Adipose tissue (tissue), 3 donors: ENCODE measurements at regions not wholly inside any gene's neighbourhood (a gene's known extent, or its start where the extent isn't known, plus 50 kb on each side); places are given as distances from the start of the nearest gene placed in this dataset.
"Not testable (repeated sequence)": the region's sequence is repeated elsewhere in the genome, so short reads cannot be mapped to it uniquely, and the experiment has no call there.

Source experiments
- H3K27ac ChIP-seq: one replicate; pipeline ENCODE4 v1.5.1; 2013; ENCODE audit warnings: low read depth, low read length
- WGBS, 3 donors: extraction: QIAGEN DNeasy Blood & Tissue Kit; methylation state at CpG; one replicate each; pipeline ENCODE4 v1.1.7; 2013; 5-methylcytosine and 5-hydroxymethylcytosine counted together
- donor health status: healthy with polysubstance abuse.
- donor health status: Bipolar disorder and iron deficiency.
- donor health status: healthy.

DNA sequence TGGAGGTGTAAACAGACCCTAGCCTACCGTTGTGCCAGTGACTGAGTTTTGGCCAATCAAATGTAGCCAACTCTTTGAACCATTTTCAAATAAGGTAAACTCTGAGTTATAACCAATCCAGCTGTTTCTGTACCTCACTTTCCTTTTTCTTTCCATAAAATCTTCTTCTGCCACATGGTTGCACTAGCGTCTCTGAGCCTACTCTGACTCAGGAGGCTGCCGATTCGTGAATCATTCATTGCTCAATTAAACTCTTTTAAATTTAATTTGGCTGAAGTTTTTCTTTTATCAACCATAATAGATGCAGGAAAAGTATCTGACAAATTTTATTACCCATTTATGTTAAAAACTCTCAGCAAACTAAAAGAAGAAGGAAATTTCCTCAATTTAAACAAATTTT, 111.5 kb upstream of the LYPLAL1 start:
- 74 to 93% (median 92%) methylated on average over 4 of the region's 4 CpGs for WGBS, 3 donors
- H3K27ac ChIP-seq, result no peak overlapping the region

GRCh38 chr1:219066098-219066497, 107.6 kb upstream of the LYPLAL1 start:
- WGBS, 3 donors, result 90 to 97% (median 95%) methylated on average over 1 of the region's 1 CpG

DNA sequence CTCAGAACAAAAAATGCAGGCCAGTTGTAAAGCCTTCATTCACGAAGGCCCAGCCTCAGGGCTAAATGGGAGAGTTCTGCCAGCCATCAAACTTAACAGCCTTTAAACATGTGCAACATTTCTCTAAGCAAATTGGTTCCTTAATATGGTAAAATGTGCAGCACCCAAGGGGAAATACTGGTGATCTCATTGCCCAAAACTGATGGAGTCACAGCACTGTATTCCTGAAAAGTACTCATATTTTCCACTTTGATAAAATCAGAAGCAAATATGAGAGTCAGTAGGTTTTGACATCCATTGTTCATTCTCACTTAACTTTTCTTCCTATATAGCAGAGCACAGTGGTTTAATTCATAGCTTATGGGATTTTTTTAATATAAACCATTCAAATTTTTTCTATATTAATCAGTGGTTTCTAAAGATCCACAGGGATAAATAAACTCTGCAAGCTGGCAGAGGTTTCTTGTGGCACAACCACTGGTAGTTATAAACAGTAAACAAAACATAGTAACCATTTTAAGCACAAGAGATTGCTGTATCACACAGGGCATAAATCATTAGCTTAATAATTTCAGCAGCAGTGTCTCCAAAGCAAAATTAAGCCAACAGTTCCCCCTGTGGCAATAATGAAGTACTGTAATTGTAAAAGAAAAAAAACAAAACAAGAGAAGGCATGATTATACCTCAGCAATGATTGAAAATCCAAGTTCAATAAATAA, 106.9 kb upstream of the LYPLAL1 start:
- no peak overlapping the region for H3K27ac ChIP-seq
- WGBS, 3 donors, result 72 to 75% (median 75%) methylated on average over 1 of the region's 1 CpG

More at GRCh38 chr1:219066098-219066497, 107.6 kb upstream of the LYPLAL1 start:
- no peak overlapping the region for H3K27ac ChIP-seq

GRCh38 chr1:219067350-219067712, 106.3 kb upstream of the LYPLAL1 start:
- H3K27ac ChIP-seq, result no peak overlapping the region
- 87 to 95% (median 94%) methylated on average over 4 of the region's 4 CpGs for WGBS, 3 donors

DNA sequence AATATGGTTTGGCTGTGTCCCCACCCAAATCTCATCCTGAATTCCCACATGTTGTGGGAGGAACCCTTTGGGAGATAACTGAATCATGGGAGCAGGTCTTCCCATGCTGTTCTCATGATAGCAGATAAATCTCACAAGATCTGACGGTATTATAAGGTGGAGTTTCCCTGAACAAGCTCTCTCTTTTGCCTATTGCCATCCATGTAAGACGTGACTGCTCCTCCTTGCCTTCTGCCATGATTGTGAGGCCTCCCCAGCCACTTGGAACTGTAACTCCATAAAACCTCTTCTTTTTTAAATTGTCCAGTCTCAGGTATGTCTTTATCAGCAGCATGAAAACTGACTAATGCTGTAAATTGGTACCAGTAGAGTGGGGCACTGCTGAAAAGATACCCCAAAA, 103.3 kb upstream of the LYPLAL1 start:
- WGBS, 3 donors, result 88 to 97% (median 89%) methylated on average over 2 of the region's 2 CpGs
- not testable (repeated sequence) for H3K27ac ChIP-seq

DNA sequence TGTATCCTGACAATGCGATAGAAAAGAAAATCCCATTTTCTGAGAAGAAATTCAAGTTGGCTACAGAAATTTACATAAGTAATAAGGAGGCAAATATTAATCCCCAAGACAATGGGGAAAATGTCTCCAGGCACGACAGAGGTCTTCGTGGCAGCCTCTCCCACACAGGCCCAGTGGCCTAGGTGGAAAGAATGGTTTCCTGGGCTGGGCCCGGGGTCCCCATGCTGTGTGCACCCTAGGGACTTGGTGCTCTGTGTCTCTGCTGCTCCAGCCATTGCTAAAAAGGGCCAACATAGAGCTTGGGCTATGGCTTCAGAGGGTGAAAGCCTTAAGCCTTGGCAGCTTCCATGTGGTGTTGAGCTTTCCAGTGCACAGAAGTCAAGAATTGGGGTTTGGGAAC, 102.5 kb upstream of the LYPLAL1 start:
- no peak overlapping the region for H3K27ac ChIP-seq
- WGBS, 3 donors, result 88 to 95% (median 91%) methylated on average over 4 of the region's 4 CpGs

- no peak overlapping the region for H3K27ac ChIP-seq
- WGBS, 3 donors, result 88 to 96% (median 92%) methylated on average over 5 of the region's 5 CpGs
Measured at GRCh38 chr1:219072329-219072728, 101.3 kb upstream of the LYPLAL1 start.

- H3K27ac ChIP-seq, result no peak overlapping the region
- WGBS, 3 donors, result 52 to 95% (median 87%) methylated on average over 5 of the region's 5 CpGs
Measured at GRCh38 chr1:219074084-219074728, 99.5 kb upstream of the LYPLAL1 start.

DNA sequence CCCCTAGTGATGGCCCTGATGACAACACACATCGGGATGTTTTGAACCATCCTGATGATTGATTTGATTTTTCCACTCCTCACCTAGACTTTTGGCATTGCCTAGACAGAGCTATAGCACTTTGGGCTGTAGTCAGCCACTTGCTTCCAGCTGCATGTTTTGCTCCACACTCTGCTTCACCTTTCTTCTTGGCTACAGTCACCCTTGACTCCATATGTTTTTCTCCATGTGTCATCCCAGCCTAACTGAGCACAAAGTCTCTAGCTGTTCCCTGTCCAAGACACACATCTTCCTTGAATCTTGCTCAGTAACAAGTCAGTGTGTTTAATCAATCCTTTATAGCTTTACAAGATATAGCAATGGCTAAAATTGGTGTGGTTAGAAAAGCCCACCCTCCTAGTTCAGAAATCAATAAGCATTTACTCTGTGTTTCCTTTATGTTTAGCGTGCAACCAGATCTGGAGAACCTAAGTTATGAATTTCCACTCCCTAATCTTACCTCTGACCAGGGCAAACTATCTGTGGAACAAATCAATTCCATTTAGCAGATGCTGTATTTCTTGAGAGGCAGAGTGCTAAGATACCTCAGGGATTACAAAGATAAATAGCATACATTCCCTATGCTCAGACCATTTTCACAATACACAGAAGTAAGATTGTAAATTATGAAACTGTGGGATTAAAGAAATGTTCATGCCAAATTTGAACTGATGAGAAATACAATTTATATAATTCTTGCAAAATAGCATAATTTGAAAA, 98.4 kb upstream of the LYPLAL1 start:
- no peak overlapping the region for H3K27ac ChIP-seq
- 79 to 81% (median 81%) methylated on average over 2 of the region's 2 CpGs for WGBS, 3 donors

DNA sequence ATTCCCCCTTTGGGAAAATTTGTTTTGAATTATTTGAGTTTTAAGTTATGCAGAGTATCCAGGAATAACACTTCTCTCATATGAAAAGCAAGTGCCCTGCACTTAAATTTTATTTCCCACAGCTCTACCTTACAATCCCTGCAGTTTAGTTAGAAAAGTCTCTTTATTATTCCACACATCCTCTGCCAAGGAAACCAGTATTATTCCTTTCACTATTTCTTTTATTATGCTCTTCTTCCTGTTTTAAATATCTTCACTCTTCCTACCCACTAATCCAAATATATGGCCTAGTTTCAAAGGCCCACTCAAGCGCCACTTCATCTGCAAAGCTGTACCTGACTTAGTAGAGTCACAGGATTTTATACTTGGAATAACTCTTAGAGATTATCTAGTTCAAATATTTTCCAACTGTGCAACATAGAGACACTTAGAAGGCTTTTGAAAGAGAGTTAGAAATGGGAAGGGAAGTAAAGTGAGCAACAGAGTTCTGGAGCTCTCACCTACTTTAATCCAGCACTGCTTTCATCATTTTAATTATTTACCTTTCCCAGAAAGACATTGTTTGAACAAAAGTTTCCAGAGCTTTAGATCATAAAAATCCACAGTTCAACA, 97.2 kb upstream of the LYPLAL1 start:
- WGBS, 3 donors, result 75 to 97% (median 86%) methylated on average over 1 of the region's 1 CpG
- no peak overlapping the region for H3K27ac ChIP-seq

DNA sequence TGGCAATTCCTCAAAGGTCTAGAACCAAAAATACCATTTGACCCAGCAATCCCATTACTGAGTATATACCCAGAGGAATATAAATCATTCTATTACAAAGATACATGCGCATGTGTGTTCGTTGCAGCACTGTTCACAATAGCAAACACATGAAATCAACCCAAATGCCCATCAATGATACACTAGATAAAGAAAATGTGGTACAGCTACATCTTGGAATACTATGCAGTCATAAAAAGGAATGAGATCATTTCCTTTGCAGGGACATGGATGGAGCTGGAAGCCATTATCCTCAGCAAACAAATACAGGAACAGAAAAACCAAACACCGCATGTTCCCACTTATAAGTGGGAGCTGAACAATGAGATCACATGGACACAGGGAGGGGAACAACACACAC, 95.9 kb upstream of the LYPLAL1 start:
- WGBS, 3 donors, result 95 to 100% (median 96%) methylated on average over 3 of the region's 3 CpGs

GRCh38 chr1:219081943-219082925, 91.4 kb upstream of the LYPLAL1 start:
- 90 to 93% (median 92%) methylated on average over 7 of the region's 7 CpGs for WGBS, 3 donors
- no peak overlapping the region for H3K27ac ChIP-seq

More for the DNA sequence above, 95.9 kb upstream of the LYPLAL1 start:
- not testable (repeated sequence) for H3K27ac ChIP-seq

- 87 to 91% (median 90%) methylated on average over 1 of the region's 1 CpG for WGBS, 3 donors
- H3K27ac ChIP-seq, result no peak overlapping the region
Measured at GRCh38 chr1:219083631-219084030, 90.0 kb upstream of the LYPLAL1 start.

GRCh38 chr1:219085082-219085481, 88.6 kb upstream of the LYPLAL1 start:
- WGBS, 3 donors, result 76 to 92% (median 76%) methylated on average over 3 of the region's 3 CpGs
- no peak overlapping the region for H3K27ac ChIP-seq

DNA sequence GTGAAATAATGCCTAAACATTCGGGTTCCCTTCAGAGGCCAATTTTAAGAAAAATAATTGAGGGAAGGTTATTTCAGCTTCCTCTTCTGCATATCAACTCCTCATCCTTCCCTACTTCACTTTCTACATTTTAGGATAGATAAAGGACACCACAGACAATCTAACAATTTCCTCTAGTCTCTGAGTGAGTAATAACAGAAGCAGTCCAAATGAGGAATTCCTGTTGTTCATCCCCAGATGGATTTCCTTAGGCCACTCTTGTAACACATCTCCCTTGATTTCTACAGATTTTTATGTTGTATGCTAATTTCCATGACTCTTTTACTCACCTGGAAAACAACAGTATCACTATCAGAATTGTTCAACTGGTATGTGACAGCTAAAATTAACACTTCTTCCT, 87.7 kb upstream of the LYPLAL1 start:
- 77 to 88% (median 83%) methylated on average over 1 of the region's 1 CpG for WGBS, 3 donors
- H3K27ac ChIP-seq, result no peak overlapping the region

DNA sequence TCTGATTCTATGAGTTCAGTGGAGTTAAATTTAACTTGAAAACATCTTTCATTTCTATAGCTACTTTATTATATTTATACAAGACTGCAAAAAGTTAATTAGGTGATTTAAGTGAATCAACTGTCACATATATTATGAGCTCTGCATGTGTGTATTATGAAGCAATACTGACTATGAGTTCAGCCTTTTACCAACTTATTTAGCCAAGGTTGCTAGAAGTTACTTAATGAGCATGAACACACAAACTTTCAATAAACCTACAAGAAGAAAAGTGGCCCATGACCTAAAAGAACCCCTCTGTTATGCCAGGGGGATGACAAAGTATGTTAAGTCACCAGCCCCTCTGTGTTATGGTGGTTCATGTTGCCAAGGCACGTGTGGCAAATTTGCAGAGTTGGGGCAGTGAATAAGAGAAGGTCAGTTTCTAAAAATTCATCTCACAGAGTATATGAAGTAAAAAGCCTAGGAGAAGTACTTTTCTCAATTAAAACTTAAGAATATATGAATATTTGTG, 86.7 kb upstream of the LYPLAL1 start:
- WGBS, 3 donors, result 37 to 81% (median 68%) methylated on average over 1 of the region's 1 CpG
- no peak overlapping the region for H3K27ac ChIP-seq

DNA sequence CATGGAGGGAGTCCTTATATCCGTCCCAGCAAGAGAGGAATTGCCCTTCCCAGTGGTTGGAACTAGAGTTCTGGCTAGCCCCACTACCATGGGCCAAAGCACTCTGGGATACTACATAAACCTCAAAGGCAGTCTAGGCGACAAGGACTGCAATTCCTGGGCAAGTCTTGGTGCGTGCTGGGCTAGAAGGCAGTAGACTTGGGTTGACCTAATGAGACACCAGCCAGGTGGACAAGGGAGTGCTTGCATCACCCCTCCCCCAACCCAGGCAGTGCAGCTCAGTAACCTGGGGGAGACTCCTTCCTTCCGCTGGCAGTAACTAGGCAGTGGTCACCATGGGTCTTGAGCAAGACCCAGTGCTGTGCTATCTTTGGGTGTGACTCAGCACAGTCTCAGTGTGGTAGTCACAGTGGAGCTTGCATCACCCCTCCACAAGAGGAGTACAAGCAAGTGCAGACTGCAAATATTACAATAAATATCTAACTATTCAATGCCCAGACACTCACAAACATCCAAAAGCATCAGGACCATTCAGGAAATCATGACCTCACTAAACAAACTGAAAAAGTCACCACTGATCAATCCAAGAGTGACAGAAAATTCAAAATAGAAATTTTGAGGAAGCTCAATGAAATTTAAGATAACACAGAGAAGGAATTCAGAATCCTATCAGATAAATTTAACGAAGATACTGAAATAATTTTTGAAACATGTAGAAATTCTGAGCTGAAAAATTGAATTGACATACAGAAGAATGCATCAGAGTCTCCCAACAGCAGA, 84.7 kb upstream of the LYPLAL1 start:
- 76 to 90% (median 80%) methylated on average over 5 of the region's 5 CpGs for WGBS, 3 donors
- H3K27ac ChIP-seq, result no peak overlapping the region
